Cardiac muscle cell (in vitro differentiated cells and primary cell): ENCODE measurements at regions not wholly inside any gene's neighbourhood (a gene's known extent, or its start where the extent isn't known, plus 50 kb on each side); places are given as distances from the start of the nearest gene placed in this dataset.
A peak's percentile ranks its signal among the peaks of the same experiment; 100 is the strongest.
"Not testable (repeated sequence)": the region's sequence is repeated elsewhere in the genome, so short reads cannot be mapped to it uniquely, and the experiment has no call there.

Experiments
- DNase-seq, 2 donors: peaks; one replicate each; pipeline versions ENCODE4 v3.0.0 to v3.0.0-alpha.2; 2010 to 2017; ENCODE audit warnings: low read depth in 1 of 2, low spot score in 1 of 2
- H3K27ac ChIP-seq: fragments of 200-600 bp; sonication (generic); 2 replicates; pipeline ENCODE4 v1.5.1; 2016
- H3K27me3 ChIP-seq: fragments of 200-600 bp; sonication (generic); 2 replicates; pipeline ENCODE4 v1.6.0; 2016; ENCODE audit warnings: control low read depth
- H3K36me3 ChIP-seq: fragments of 200-600 bp; sonication (generic); 2 replicates; pipeline ENCODE4 v1.5.1; 2016; ENCODE audit warnings: control low read depth
- H3K4me1 ChIP-seq: fragments of 200-600 bp; sonication (generic); 2 replicates; pipeline ENCODE4 v1.8.1; 2017; ENCODE audit warnings: low read depth, mild to moderate bottlenecking, mixed run types
- H3K4me3 ChIP-seq: fragments of 200-600 bp; sonication (generic); 2 replicates; pipeline ENCODE4 v1.5.1; 2016; ENCODE audit warnings: mild to moderate bottlenecking
- H3K9me3 ChIP-seq: fragments of 200-600 bp; sonication (generic); 2 replicates; pipeline ENCODE4 v1.5.1; 2017; ENCODE audit warnings: low read depth, mild to moderate bottlenecking, control low read depth
- CTCF ChIP-seq: IDR thresholded peaks from 2 replicates; pipeline ENCODE4 v1.5.1; 2012; ENCODE audit warnings: low read depth, mild to moderate bottlenecking, low read length

- TF ChIP-seq CTCF, result no peak
- H3K4me1 ChIP-seq, result no peaks in the 10 kb centered on the region
- no peaks in the 10 kb centered on the region for H3K9me3 ChIP-seq
- H3K27me3 ChIP-seq, result no peaks in the 10 kb centered on the region
- H3K36me3 ChIP-seq, result no peaks in the 10 kb centered on the region
- H3K4me3 ChIP-seq, result no peak overlapping the region
- H3K27ac ChIP-seq, result no peak overlapping the region
- DNase-seq, result no peak
Observed at GRCh38 chr13:55576389-55576788, 1564.3 kb upstream of the PRR20A start.

GRCh38 chr13:55577082-55577846 lies 1563.5 kb upstream of the PRR20A start:
- Histone ChIP-seq H3K36me3 (no peaks in the 10 kb centered on the region), H3K27me3 (no peaks in the 10 kb centered on the region), H3K9me3 (no peaks in the 10 kb centered on the region), H3K4me3 (no peak overlapping the region), H3K4me1 (no peaks in the 10 kb centered on the region), H3K27ac (no peak overlapping the region)
- peak in 1 of 2 donors; percentile 14 for DNase-seq
- TF ChIP-seq CTCF, result no peak

GRCh38 chr13:55577847-55578210 lies 1562.9 kb upstream of the PRR20A start:
- Histone ChIP-seq H3K9me3 (no peaks in the 10 kb centered on the region), H3K27ac (no peak overlapping the region), H3K36me3 (no peaks in the 10 kb centered on the region), H3K4me3 (no peak overlapping the region), H3K27me3 (no peaks in the 10 kb centered on the region), H3K4me1 (no peaks in the 10 kb centered on the region)
- no peak for TF ChIP-seq CTCF
- no peak for DNase-seq

GRCh38 chr13:55582294-55582693 lies 1558.4 kb upstream of the PRR20A start:
- not testable (repeated sequence) for H3K27me3 ChIP-seq, H3K36me3 ChIP-seq, H3K4me1 ChIP-seq, H3K27ac ChIP-seq, DNase-seq, H3K4me3 ChIP-seq, H3K9me3 ChIP-seq

- Histone ChIP-seq H3K27ac (no peak overlapping the region), H3K36me3 (no peaks in the 10 kb centered on the region), H3K4me3 (no peak overlapping the region), H3K4me1 (no peaks in the 10 kb centered on the region), H3K9me3 (no peaks in the 10 kb centered on the region), H3K27me3 (peaks cover 3% of the 10 kb centered on the region)
- no peak for TF ChIP-seq CTCF
- DNase-seq, result no peak
Observed at GRCh38 chr13:55583953-55584593, 1556.6 kb upstream of the PRR20A start.

GRCh38 chr13:55602784-55603183 lies 1537.9 kb upstream of the PRR20A start:
- Histone ChIP-seq H3K4me3 (no peak overlapping the region), H3K36me3 (no peaks in the 10 kb centered on the region), H3K9me3 (no peaks in the 10 kb centered on the region), H3K27me3 (no peaks in the 10 kb centered on the region), H3K27ac (no peak overlapping the region), H3K4me1 (no peaks in the 10 kb centered on the region)
- no peak for DNase-seq
- TF ChIP-seq CTCF, result no peak
